Lung (tissue), 11 donors: ENCODE measurements at regions not wholly inside any gene's neighbourhood (a gene's known extent, or its start where the extent isn't known, plus 50 kb on each side); places are given as distances from the start of the nearest gene placed in this dataset.

Experiments used
- ATAC-seq: fragments of 200-7000 bp; cut with Tn5 transposase; one replicate; pipeline ENCODE4 v1.9.1; 2020; ENCODE audit warnings: moderate number of reproducible peaks; ENCODE audit not compliant: insufficient read depth, low FRiP score
- DNase-seq, 3 donors: peaks; one replicate each; pipeline ENCODE4 v3.0.0-alpha.2; 2013 to 2017
- H3K27ac ChIP-seq, 2 donors: one replicate each; pipeline ENCODE4 v1.5.1; 2013; ENCODE audit warnings: mild to moderate bottlenecking in 2 of 2, moderate library complexity in 2 of 2, control low read depth in 1 of 2, inconsistent platforms in 1 of 2, low read depth in 1 of 2, low read length in 1 of 2
- H3K27me3 ChIP-seq, 3 donors: one replicate each; pipeline ENCODE4 v1.5.1; 2013; ENCODE audit warnings: low read length in 2 of 3; ENCODE audit not compliant: control insufficient read depth in 3 of 3, insufficient read depth in 3 of 3
- H3K36me3 ChIP-seq, 4 donors: one replicate each; pipeline ENCODE4 v1.5.1; 2013; ENCODE audit warnings: low read length in 4 of 4, mild to moderate bottlenecking in 1 of 4, moderate library complexity in 1 of 4; ENCODE audit not compliant: control insufficient read depth in 4 of 4, insufficient read depth in 4 of 4
- H3K4me1 ChIP-seq, 5 donors: one replicate each; pipeline ENCODE4 v1.5.1; 2013; ENCODE audit warnings: low read length in 5 of 5, mild to moderate bottlenecking in 2 of 5, moderate library complexity in 1 of 5; ENCODE audit not compliant: control insufficient read depth in 5 of 5, insufficient read depth in 5 of 5
- H3K4me3 ChIP-seq: one replicate; pipeline ENCODE4 v1.5.1; 2013; ENCODE audit warnings: mild to moderate bottlenecking, control low read depth, moderate library complexity
- H3K9ac ChIP-seq, 2 donors: one replicate each; pipeline ENCODE4 v1.5.1; 2013; ENCODE audit warnings: low read length in 2 of 2, control low read depth in 1 of 2; ENCODE audit not compliant: insufficient read depth in 1 of 2
- H3K9me3 ChIP-seq, 4 donors: one replicate each; pipeline ENCODE4 v1.5.1; 2013; ENCODE audit warnings: low read length in 3 of 4, mild to moderate bottlenecking in 1 of 4, moderate library complexity in 1 of 4; ENCODE audit not compliant: control insufficient read depth in 4 of 4, insufficient read depth in 3 of 4
- CTCF ChIP-seq: IDR thresholded peaks from 2 replicates; pipeline ENCODE4 v1.5.1; 2012; ENCODE audit warnings: mild to moderate bottlenecking; ENCODE audit errors: control extremely low read depth, extremely low read depth
- WGBS, 2 donors: extraction: QIAGEN DNeasy Blood & Tissue Kit; methylation state at CpG; one replicate each; pipeline ENCODE4 v1.1.7; 2013; 5-methylcytosine and 5-hydroxymethylcytosine counted together
- donor health status: control.
- donor health status: control.
- donor health status: Bipolar disorder and iron deficiency.
- donor health status: healthy.
- donor health status: DM: yes; HTN: yes; CAD: no.

- H3K27me3 ChIP-seq, result peaks cover 0 to 6% (median 0%) of the 10 kb centered on the region in 3 donors
- H3K36me3 ChIP-seq, result no peaks in the 10 kb centered on the region
- H3K4me1 ChIP-seq, result peaks cover 0 to 41% (median 12%) of the 10 kb centered on the region in 5 donors
- H3K4me3 ChIP-seq, result no peak overlapping the region
- 91 to 92% methylated on average over 16 of the region's 16 CpGs for WGBS, 2 donors
- H3K9me3 ChIP-seq, result peaks cover 0 to 3% (median 0%) of the 10 kb centered on the region in 4 donors
- DNase-seq (no peak), ATAC-seq (no peak)
- H3K27ac ChIP-seq, result no peak overlapping the region
- no peak for TF ChIP-seq CTCF
- H3K9ac ChIP-seq, result no peak overlapping the region
Observed at GRCh38 chr2:120884472-120885290, 149.0 kb downstream of the GLI2 start.

- Histone ChIP-seq H3K27ac (no peak overlapping the region), H3K4me3 (no peak overlapping the region), H3K36me3 (no peaks in the 10 kb centered on the region), H3K27me3 (peaks cover 0 to 6% (median 0%) of the 10 kb centered on the region in 3 donors), H3K9ac (no peak overlapping the region), H3K4me1 (peaks cover 0 to 37% (median 12%) of the 10 kb centered on the region in 5 donors), H3K9me3 (peaks cover 0 to 3% (median 0%) of the 10 kb centered on the region in 4 donors)
- TF ChIP-seq CTCF, result no peak
- DNase-seq (no peak), ATAC-seq (no peak)
- 86 to 88% methylated on average over 11 of the region's 11 CpGs for WGBS, 2 donors
Observed at GRCh38 chr2:120885321-120885720, 149.7 kb downstream of the GLI2 start.

GRCh38 chr2:120885749-120886148 is 150.1 kb downstream of the GLI2 start:
- H3K4me1 ChIP-seq, result peaks cover 0 to 37% (median 12%) of the 10 kb centered on the region in 5 donors
- peaks cover 0 to 6% (median 0%) of the 10 kb centered on the region in 3 donors for H3K27me3 ChIP-seq
- no peak for ATAC-seq
- H3K9ac ChIP-seq, result no peak overlapping the region
- TF ChIP-seq CTCF, result no peak
- no peaks in the 10 kb centered on the region for H3K36me3 ChIP-seq
- no peak for DNase-seq
- no peak overlapping the region for H3K27ac ChIP-seq
- peaks cover 0 to 3% (median 0%) of the 10 kb centered on the region in 4 donors for H3K9me3 ChIP-seq
- 83 to 93% methylated on average over 4 of the region's 4 CpGs for WGBS, 2 donors
- no peak overlapping the region for H3K4me3 ChIP-seq
